VCaP (cell line): ENCODE measurements at regions not wholly inside any gene's neighbourhood (a gene's known extent, or its start where the extent isn't known, plus 50 kb on each side); places are given as distances from the start of the nearest gene placed in this dataset.

ENCODE experiments used
- H3K27ac ChIP-seq: fragments of 450-650 bp; 2 replicates; pipeline ENCODE4 v1.5.1; 2017
- CTCF ChIP-seq: fragments of 450-650 bp; conservative IDR thresholded peaks from 2 replicates; pipeline ENCODE4 v1.5.1; 2017; ENCODE audit warnings: mild to moderate bottlenecking, moderate library complexity

- peak overlapping the region; percentile 35; the same call in 1 of the 2 replicates for H3K27ac ChIP-seq
- TF ChIP-seq CTCF = no peak
Observed at GRCh38 chr9:129418451-129418850, 202.4 kb downstream of the C9orf50 start.

- H3K27ac ChIP-seq = no peak overlapping the region
- TF ChIP-seq CTCF = no peak
Observed at GRCh38 chr9:129416821-129417539, 203.9 kb downstream of the C9orf50 start.

GRCh38 chr9:129415942-129416651 is 204.8 kb downstream of the C9orf50 start:
- H3K27ac ChIP-seq = no peak overlapping the region
- TF ChIP-seq CTCF = no peak

- TF ChIP-seq CTCF = no peak
- peak overlapping the region; percentile 100 for H3K27ac ChIP-seq
Observed at GRCh38 chr9:129414993-129415941, 205.6 kb downstream of the C9orf50 start.

- TF ChIP-seq CTCF = no peak
- peak overlapping the region; percentile 100 for H3K27ac ChIP-seq
Observed at GRCh38 chr9:129414377-129414992, 206.4 kb downstream of the C9orf50 start.

- TF ChIP-seq CTCF = no peak
- H3K27ac ChIP-seq = peak overlapping the region; percentile 100
Observed at GRCh38 chr9:129413537-129414376, 207.1 kb downstream of the C9orf50 start.
